Natural killer cell (primary cell): ENCODE measurements at regions not wholly inside any gene's neighbourhood (a gene's known extent, or its start where the extent isn't known, plus 50 kb on each side); places are given as distances from the start of the nearest gene placed in this dataset.

Experiments used
- ATAC-seq, 3 donors: fragments of 150-1000 bp in 2 of 3; fragments of 200-7000 bp in 1 of 3; cut with Tn5 transposase; 1 replicate in 1 of 3; 2 replicates in 2 of 3; pipeline ENCODE4 v1.10.0; 2021; ENCODE audit warnings: mild to moderate bottlenecking in 2 of 3, moderate library complexity in 2 of 3
- DNase-seq, 2 donors: peaks; one replicate each; pipeline versions ENCODE4 v3.0.0 to v3.0.0-alpha.2; 2013 to 2021; ENCODE audit warnings: mixed read lengths in 1 of 2
- H3K27ac ChIP-seq: one replicate; pipeline ENCODE4 v1.5.1; 2013; ENCODE audit warnings: mild to moderate bottlenecking, low read length
- H3K27me3 ChIP-seq: one replicate; pipeline ENCODE4 v1.6.1; 2013; ENCODE audit warnings: low read length; ENCODE audit not compliant: control insufficient read depth, insufficient read depth
- H3K36me3 ChIP-seq: one replicate; pipeline ENCODE4 v1.6.1; 2013; ENCODE audit warnings: low read length; ENCODE audit not compliant: control insufficient read depth, insufficient read depth
- H3K4me1 ChIP-seq: one replicate; pipeline ENCODE4 v1.6.1; 2013; ENCODE audit warnings: low read length; ENCODE audit not compliant: control insufficient read depth, insufficient read depth
- H3K4me3 ChIP-seq: one replicate; pipeline ENCODE4 v1.5.1; 2013; ENCODE audit warnings: low read length
- H3K9me3 ChIP-seq: one replicate; pipeline ENCODE4 v1.6.1; 2013; ENCODE audit warnings: low read length; ENCODE audit not compliant: control insufficient read depth, insufficient read depth
- H3K27ac Mint-ChIP-seq, 2 donors: one replicate each; pipeline ENCODE4 v1.8.0; 2022; ENCODE audit warnings: mild to moderate bottlenecking in 2 of 2, mixed read lengths in 2 of 2, moderate library complexity in 1 of 2
- H3K27me3 Mint-ChIP-seq, 2 donors: one replicate each; pipeline ENCODE4 v1.8.0; 2022; ENCODE audit warnings: low read depth in 2 of 2, mixed read lengths in 2 of 2
- H3K36me3 Mint-ChIP-seq: one replicate; pipeline ENCODE4 v1.8.0; 2022; ENCODE audit warnings: mixed read lengths
- H3K4me1 Mint-ChIP-seq, 2 donors: one replicate each; pipeline ENCODE4 v1.8.0; 2022; ENCODE audit warnings: mixed read lengths in 2 of 2
- H3K4me3 Mint-ChIP-seq: one replicate; pipeline ENCODE4 v1.8.0; 2022; ENCODE audit warnings: mild to moderate bottlenecking, moderate library complexity, mixed read lengths
- H3K9me3 Mint-ChIP-seq, 2 donors: one replicate each; pipeline ENCODE4 v1.8.0; 2022; ENCODE audit warnings: mixed read lengths in 2 of 2
- CTCF ChIP-seq: fragments of 200-600 bp; IDR thresholded peaks from one replicate; pipeline ENCODE4 v1.8.0; 2022; ENCODE audit warnings: antibody characterized with exemption
- WGBS: methylation state at CpG from one replicate; pipeline ENCODE4 v1.1.7; 2013; ENCODE audit warnings: missing lambda C conversion rate; ENCODE audit not compliant: insufficient coverage; 5-methylcytosine and 5-hydroxymethylcytosine counted together
- intact Hi-C: fragments of 100-400 bp; cut with micrococcal nuclease; formaldehyde crosslinking; loops from one replicate; pipeline ENCODE4 v1.14.2; 2022

GRCh38 chr13:40442231-40442630 is 224.2 kb downstream of the FOXO1 start:
- intact Hi-C loops = no loop called here
- whole genome bisulfite sequencing = 97% methylated on average over 5 of the region's 5 CpGs
- H3K27me3 Mint-ChIP-seq = peaks cover 0 to 7% of the 10 kb centered on the region in 2 donors
- Histone ChIP-seq H3K27me3 (no peaks in the 10 kb centered on the region), H3K4me3 (no peak overlapping the region), H3K4me1 (peaks cover 6% of the 10 kb centered on the region), H3K9me3 (no peaks in the 10 kb centered on the region), H3K27ac (no peak overlapping the region), H3K36me3 (no peaks in the 10 kb centered on the region)
- H3K4me1 Mint-ChIP-seq = peaks cover 9 to 12% of the 10 kb centered on the region in 2 donors
- no peak overlapping the region for H3K27ac Mint-ChIP-seq
- TF ChIP-seq CTCF = no peak
- no peaks in the 10 kb centered on the region for H3K36me3 Mint-ChIP-seq
- H3K9me3 Mint-ChIP-seq = no peaks in the 10 kb centered on the region
- ATAC-seq = no peak
- DNase-seq = no peak
- no peak overlapping the region for H3K4me3 Mint-ChIP-seq

GRCh38 chr13:40442826-40443225 is 223.6 kb downstream of the FOXO1 start:
- no peak for DNase-seq
- peaks cover 0 to 7% of the 10 kb centered on the region in 2 donors for H3K27me3 Mint-ChIP-seq
- Histone ChIP-seq H3K27me3 (no peaks in the 10 kb centered on the region), H3K27ac (no peak overlapping the region), H3K36me3 (no peaks in the 10 kb centered on the region), H3K4me3 (no peak overlapping the region), H3K9me3 (no peaks in the 10 kb centered on the region), H3K4me1 (peaks cover 6% of the 10 kb centered on the region)
- TF ChIP-seq CTCF = no peak
- intact Hi-C loops = no loop called here
- 78% methylated on average over 5 of the region's 6 CpGs for WGBS
- no peak overlapping the region for H3K4me3 Mint-ChIP-seq
- no peak overlapping the region for H3K27ac Mint-ChIP-seq
- H3K4me1 Mint-ChIP-seq = peaks cover 9 to 12% of the 10 kb centered on the region in 2 donors
- ATAC-seq = no peak
- no peaks in the 10 kb centered on the region for H3K9me3 Mint-ChIP-seq
- H3K36me3 Mint-ChIP-seq = no peaks in the 10 kb centered on the region

GRCh38 chr13:40444241-40444640 is 222.2 kb downstream of the FOXO1 start:
- TF ChIP-seq CTCF = no peak
- 91% methylated on average over 2 of the region's 3 CpGs for WGBS
- Mint-ChIP-seq H3K27me3 (peaks cover 0 to 7% of the 10 kb centered on the region in 2 donors), H3K9me3 (no peaks in the 10 kb centered on the region), H3K4me1 (peaks cover under 1% of the 10 kb centered on the region in 2 donors), H3K36me3 (no peaks in the 10 kb centered on the region), H3K4me3 (no peak overlapping the region), H3K27ac (no peak overlapping the region)
- Histone ChIP-seq H3K4me1 (peaks cover 6% of the 10 kb centered on the region), H3K27ac (no peak overlapping the region), H3K4me3 (no peak overlapping the region), H3K27me3 (no peaks in the 10 kb centered on the region), H3K9me3 (no peaks in the 10 kb centered on the region), H3K36me3 (no peaks in the 10 kb centered on the region)
- ATAC-seq = no peak
- intact Hi-C loops = no loop called here
- no peak for DNase-seq

GRCh38 chr13:40445557-40445990 is 220.9 kb downstream of the FOXO1 start:
- no peak overlapping the region for H3K27ac ChIP-seq
- H3K27me3 ChIP-seq = no peaks in the 10 kb centered on the region
- Mint-ChIP-seq H3K9me3 (peaks cover 0 to 2% of the 10 kb centered on the region in 2 donors), H3K27me3 (peaks cover 0 to 7% of the 10 kb centered on the region in 2 donors), H3K27ac (no peak overlapping the region), H3K4me1 (no peaks in the 10 kb centered on the region), H3K4me3 (no peak overlapping the region), H3K36me3 (no peaks in the 10 kb centered on the region)
- ATAC-seq (peak in 2 of 3 donors; percentile 48 to 52), DNase-seq (peak in 1 of 2 donors; percentile 25)
- H3K4me3 ChIP-seq = no peak overlapping the region
- TF ChIP-seq CTCF = no peak
- no peaks in the 10 kb centered on the region for H3K9me3 ChIP-seq
- H3K36me3 ChIP-seq = no peaks in the 10 kb centered on the region
- WGBS = 42% methylated on average over 9 of the region's 11 CpGs
- H3K4me1 ChIP-seq = peaks cover 6% of the 10 kb centered on the region
- intact Hi-C loops = no loop called here
